CD4-positive, alpha-beta T cell treated with Interleukin-4 for 1 hour (primary cell): ENCODE measurements at regions not wholly inside any gene's neighbourhood (a gene's known extent, or its start where the extent isn't known, plus 50 kb on each side); places are given as distances from the start of the nearest gene placed in this dataset.

Source experiments
- DNase-seq, 2 donors: peaks; one replicate each; pipeline ENCODE4 v3.0.0-alpha.2; 2020 to 2022

GRCh38 chr15:47500842-47501241, 216.5 kb upstream of the SEMA6D start:
- no peak for DNase-seq

DNA sequence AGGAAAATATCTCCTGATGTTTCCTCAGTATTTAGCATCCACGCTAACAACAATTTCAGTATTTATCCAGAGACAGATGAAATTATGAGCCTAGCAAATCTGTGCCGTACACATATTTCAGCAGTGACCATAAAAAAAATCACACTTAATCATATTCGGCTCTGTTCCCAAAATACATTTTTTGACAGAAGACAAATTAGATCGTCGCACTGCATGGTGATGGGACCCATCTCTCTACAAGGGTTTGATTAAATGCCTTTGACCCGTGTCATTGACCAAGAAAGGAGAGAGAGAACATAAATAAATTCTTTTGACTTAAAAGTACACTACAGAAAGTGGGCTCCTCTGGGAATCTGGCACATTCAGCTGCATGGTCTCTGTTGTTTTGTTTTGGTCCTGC, 215.3 kb upstream of the SEMA6D start:
- no peak for DNase-seq

GRCh38 chr15:47503876-47504275, 213.4 kb upstream of the SEMA6D start:
- DNase-seq = no peak

DNA sequence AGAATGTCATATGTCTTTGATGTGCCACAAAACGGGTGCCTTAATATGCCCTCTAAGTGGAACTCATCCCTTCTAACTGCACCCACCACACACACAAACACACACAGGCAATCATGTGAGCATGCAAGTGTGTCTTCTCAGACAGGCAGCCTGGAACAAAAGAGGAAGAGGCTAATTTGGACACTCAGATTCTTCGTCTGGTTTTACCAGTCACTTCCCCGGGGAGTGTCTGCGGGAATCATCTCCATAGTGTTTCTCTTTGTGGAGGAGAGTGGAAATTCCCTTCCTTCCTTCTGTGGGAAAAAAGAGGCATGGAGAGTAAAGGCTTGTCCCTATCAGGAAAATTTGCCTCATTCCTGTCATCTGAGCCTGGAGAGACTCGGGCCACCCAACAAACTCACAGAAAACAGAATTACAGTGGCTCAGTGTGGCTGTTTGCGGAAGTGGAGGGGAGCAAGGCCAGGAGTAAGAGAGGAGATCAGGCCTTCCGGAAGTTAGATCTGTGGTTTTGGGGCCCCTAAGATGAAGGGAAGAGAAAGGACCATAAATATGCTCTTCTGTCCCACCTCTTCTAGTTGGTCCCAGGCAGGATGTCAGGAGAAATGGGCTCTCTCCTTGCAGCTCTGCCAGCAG, 212.6 kb upstream of the SEMA6D start:
- no peak for DNase-seq

DNA sequence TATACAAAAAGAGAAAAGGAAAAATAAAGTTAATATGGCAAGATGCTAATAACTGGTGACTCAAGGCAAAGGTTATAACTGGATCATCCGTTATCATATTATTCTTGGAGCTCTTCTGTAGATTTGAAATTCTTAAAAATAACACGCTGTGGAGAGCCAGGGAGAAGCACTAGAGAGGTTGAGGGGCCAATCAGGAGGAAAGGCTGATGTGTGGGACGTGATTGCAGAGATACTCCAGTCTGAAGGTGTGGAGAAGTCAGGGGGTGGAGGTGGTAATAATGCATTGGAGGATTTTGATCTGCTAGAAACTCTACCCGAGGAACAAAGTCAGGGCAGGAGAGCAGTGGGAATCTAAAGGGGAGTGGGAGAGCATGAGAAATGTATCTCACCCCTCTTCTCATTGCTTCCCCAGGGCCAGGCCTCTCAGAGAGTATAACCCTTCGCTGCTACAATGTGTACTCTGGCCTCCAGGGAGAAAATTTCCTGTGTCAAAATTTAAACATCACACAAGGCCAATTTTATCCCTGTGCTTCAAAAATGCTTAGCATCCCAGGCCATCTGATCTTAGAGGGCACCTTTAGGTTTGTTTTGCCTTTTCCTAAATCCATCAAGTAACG, 211.5 kb upstream of the SEMA6D start:
- DNase-seq = no peak

GRCh38 chr15:47506329-47507100, 210.8 kb upstream of the SEMA6D start:
- DNase-seq = no peak

DNA sequence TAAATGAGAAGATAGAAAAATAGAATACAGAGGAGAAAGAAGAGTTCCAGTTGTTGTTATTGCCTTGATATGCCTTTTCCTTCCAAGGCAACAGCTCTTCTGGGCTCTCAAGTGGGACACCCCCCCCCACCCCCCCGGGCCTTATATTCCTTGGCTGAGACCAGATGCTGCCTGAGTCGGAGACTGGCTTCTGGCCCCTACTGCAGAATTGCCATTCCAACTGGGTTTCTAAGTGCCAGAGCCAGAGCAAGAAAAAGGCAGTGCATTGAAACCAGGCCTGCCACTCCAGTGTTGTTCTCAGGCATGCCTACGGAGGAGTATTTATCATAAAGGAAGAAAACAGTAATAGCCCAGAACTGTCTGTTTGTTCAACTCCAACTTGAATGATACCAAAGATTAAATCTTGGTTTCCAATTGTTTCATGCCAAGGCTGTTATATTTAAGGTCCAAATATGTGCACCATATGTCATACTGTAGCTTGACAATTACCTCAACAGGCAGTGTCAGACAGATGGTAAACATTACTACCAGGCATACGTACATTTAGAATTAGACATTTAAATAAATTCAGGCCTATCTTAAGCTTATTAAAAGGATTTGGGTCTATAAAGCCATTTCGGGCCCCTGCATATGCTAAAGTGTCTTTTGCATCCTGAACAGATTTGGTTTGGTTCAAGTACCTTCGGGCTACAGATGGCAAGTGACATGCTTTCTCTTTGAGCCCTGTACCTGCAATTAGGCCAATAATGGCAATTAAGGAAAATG, 209.9 kb upstream of the SEMA6D start:
- no peak for DNase-seq

GRCh38 chr15:47511261-47511660, 206.0 kb upstream of the SEMA6D start:
- no peak for DNase-seq

- no peak for DNase-seq
These were observed 203.8 kb upstream of the SEMA6D start for GRCh38 chr15:47513471-47513870.

- no peak for DNase-seq
These were observed 203.1 kb upstream of the SEMA6D start for GRCh38 chr15:47514200-47514652.

- no peak for DNase-seq
These were observed 200.7 kb upstream of the SEMA6D start for GRCh38 chr15:47516558-47516957.

DNA sequence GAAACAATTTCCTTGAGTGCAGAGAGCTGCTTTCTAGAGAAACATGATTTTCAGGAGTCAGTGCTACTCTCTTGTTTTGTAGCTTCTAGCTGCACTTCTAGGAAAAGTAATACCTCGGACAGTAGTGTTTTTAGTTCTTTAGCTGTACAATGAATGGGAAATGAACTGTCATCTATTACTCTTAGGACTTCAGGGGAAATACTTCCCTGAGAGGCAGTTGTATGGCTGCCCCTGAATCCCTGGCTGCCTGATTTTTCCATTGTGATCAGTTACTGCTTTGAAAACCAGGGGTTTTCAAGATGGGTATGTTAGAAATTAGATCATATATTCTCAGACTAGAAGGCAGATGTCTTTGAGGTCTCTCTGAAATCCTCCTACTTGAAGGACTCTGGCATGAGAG, 200.3 kb upstream of the SEMA6D start:
- DNase-seq = no peak

DNA sequence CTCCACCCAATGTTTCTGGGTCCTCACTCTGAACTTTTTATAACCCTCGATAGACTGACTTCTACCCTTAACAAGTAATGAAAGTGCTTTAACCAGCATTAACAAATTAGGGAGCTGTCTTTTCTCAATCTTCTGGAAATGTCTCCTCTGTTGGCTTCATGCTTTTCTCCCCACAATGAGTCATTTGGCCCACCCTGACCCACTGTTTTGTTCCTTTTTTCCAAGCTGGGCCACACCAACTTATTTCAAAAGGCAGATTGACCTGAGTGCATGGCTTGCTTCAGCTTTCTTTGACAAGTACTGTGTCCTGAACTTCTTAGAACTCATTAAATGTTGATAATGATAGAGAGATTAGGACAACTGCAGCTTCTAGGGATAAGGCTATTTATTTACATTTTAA, 199.6 kb upstream of the SEMA6D start:
- no peak for DNase-seq

GRCh38 chr15:47523681-47524475, 193.4 kb upstream of the SEMA6D start:
- DNase-seq = no peak

DNA sequence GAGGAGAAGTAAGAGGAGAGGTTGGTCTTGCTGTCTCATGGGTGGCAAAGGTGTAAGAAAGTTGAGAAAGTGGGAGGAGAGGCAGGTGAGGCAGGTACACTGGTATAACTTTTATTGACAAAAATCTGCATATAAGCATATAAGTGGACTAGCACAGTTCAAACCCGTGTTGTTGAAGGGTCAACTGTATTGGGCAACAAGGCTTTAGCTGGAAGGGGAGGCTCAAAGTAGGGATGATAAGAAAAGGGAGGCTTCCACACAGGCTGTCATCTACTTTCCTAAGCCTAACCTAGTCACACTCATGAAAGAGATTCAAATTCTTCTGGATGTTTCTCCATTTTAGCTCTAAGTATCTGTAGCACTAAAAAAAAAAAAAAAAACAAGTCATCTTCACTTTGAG, 188.1 kb upstream of the SEMA6D start:
- no peak for DNase-seq

- DNase-seq = no peak
These were observed 182.6 kb upstream of the SEMA6D start for GRCh38 chr15:47534673-47535072.

GRCh38 chr15:47541562-47541961, 175.7 kb upstream of the SEMA6D start:
- DNase-seq = no peak

- no peak for DNase-seq
These were observed 174.9 kb upstream of the SEMA6D start for GRCh38 chr15:47542312-47542989.

DNA sequence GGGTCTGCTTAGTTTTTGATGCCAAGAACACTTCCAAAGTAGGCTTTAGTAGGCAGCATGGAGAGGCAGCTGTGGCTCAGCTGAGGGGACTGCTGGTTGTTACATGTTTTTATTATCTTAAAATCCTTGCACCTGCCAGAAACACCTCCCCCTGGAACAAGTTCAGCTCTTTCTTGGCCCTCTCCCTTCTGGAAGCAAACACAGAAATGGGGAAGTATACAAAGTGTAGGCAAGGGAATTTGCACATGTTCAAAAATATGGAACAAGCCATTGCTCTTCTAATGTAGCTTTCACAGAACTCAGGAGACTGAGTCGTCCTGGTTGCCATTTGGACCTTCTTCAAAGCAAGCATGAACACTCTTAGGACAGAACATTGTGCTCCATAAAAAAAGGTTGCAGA, 169.1 kb upstream of the SEMA6D start:
- no peak for DNase-seq

GRCh38 chr15:47548986-47549385, 168.3 kb upstream of the SEMA6D start:
- DNase-seq = no peak

DNA sequence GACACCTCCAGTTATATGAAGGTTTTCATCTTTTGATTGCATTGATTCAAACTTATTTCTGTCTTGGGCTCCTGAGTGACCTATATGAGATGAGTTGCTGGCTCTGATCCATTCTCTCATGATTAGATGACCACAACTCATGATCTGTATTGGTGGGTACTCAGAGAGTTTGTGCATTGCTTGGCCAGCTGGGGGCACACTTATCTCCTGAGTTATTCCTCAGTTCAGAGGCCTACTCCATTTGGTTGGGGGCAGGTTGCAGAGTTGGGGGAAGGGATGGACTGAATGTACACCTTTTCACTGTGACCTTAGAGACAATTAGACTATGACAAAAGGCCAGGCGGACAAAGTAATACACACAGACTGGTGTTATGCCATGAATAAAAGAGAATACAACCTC, 166.2 kb upstream of the SEMA6D start:
- DNase-seq = no peak

DNA sequence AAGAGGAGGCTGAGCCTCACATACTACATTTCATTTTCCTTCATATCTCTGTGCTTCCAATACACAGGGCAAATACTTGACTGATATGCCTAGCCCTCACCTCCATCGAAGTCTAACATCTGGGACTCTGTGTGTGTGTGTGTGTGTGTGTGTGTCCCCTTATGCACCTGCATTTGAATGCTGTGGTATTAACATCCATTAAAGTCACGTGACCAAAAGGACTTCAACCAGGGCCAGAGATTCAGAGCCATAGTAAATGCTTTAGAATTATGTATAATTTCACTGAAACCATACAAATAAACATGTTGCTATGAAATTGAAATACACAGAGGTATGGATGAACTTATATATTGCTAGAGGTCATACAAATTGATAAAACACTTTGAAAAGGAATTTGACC, 165.8 kb upstream of the SEMA6D start:
- DNase-seq = no peak
